K562 (cell line): ENCODE measurements at regions not wholly inside any gene's neighbourhood (a gene's known extent, or its start where the extent isn't known, plus 50 kb on each side); places are given as distances from the start of the nearest gene placed in this dataset.

Source experiments
- ATAC-seq: fragments of 200-7000 bp; cut with Tn5 transposase; 3 replicates; pipeline ENCODE4 v1.9.1; 2020; ENCODE audit warnings: moderate library complexity
- BruUV-seq: library from RNA; stranded (reverse); fragments of 400-500 nt; replicated peaks from 2 replicates; lab custom pipeline; 2021; lab: Mats Ljungman, UMichigan
- CTCF ChIA-PET: fragments of 300-600 bp; formaldehyde crosslinking; extraction: SDS; loops from one replicate; lab custom pipeline; 2021; ENCODE audit warnings: low intra/inter-chr PET ratio; lab: Yijun Ruan, JAX
- POLR2A ChIA-PET: fragments of 300-600, 350-650 bp; sonication (Branson Sonifier 250); formaldehyde crosslinking; extraction: SDS; loops from one replicate; lab custom pipeline; 2021; ENCODE audit warnings: antibody characterized with exemption, inconsistent platforms; lab: Yijun Ruan, JAX
- DNase-seq, 4 experiments: peaks; one replicate each; pipeline versions ENCODE4 v3.0.0 to v3.0.0-alpha.2; 2011 to 2018; ENCODE audit warnings: low spot score in 3 of 4, mixed read lengths in 3 of 4; ENCODE audit errors: extremely low read depth in 1 of 4
- FAIRE-seq: peaks from 2 replicates; lab custom pipeline; 2011; peaks lifted over from hg19 to GRCh38; lab: Jason Lieb, UNC
- H2AFZ ChIP-seq: 2 replicates; pipeline ENCODE4 v1.6.0; 2011; ENCODE audit warnings: low read depth, low read length, control low read depth, inconsistent platforms
- H3K27ac ChIP-seq: fragments of 200-600 bp; 3 replicates; pipeline ENCODE4 v1.8.0; 2011; ENCODE audit warnings: low read depth, mild to moderate bottlenecking, control low read depth, inconsistent platforms, low read length, moderate library complexity, mixed read lengths; ENCODE audit errors: extremely low read depth
- H3K27me3 ChIP-seq, 2 experiments: fragments of 300-600 bp in 1 of 2; 2 replicates in 1 of 2; 3 replicates in 1 of 2; pipeline versions ENCODE4 v1.6.0 to v1.8.0; 2011; ENCODE audit warnings: inconsistent platforms in 2 of 2, low read length in 2 of 2, mild to moderate bottlenecking in 1 of 2, mixed read lengths in 1 of 2, moderate library complexity in 1 of 2; ENCODE audit not compliant: control insufficient read depth in 2 of 2, insufficient read depth in 2 of 2
- H3K36me3 ChIP-seq: fragments of 300-600 bp; 3 replicates; pipeline ENCODE4 v1.8.0; 2011; ENCODE audit warnings: mild to moderate bottlenecking, low read length, inconsistent platforms; ENCODE audit not compliant: control insufficient read depth, insufficient read depth
- H3K4me1 ChIP-seq, 2 experiments: fragments of 200-600 bp in 1 of 2; replicated peaks in 1 of 2; 2 replicates in 1 of 2; 3 replicates in 1 of 2; pipeline versions ENCODE4 v1.5.1 to v1.8.0; 2011; ENCODE audit warnings: inconsistent platforms in 2 of 2, low read length in 2 of 2, mild to moderate bottlenecking in 1 of 2, mixed read lengths in 1 of 2, moderate library complexity in 1 of 2; ENCODE audit not compliant: control insufficient read depth in 2 of 2, insufficient read depth in 2 of 2
- H3K4me2 ChIP-seq: 2 replicates; pipeline ENCODE4 v1.6.1; 2011; ENCODE audit warnings: low read length, control low read depth, inconsistent platforms, mixed read lengths; ENCODE audit not compliant: insufficient read depth
- H3K4me3 ChIP-seq: fragments of 200-600 bp; sonication (generic), shearing (Covaris generic); 2 replicates; pipeline ENCODE4 v1.5.1; 2016; ENCODE audit warnings: control low read depth, inconsistent platforms
- H3K79me2 ChIP-seq: fragments of 200-600 bp; 3 replicates; pipeline ENCODE4 v1.8.0; 2011; ENCODE audit warnings: low read length, inconsistent platforms; ENCODE audit not compliant: control insufficient read depth, insufficient read depth
- H3K9ac ChIP-seq, 2 experiments: 2 replicates each; pipeline versions ENCODE4 v1.6.0 to v1.6.1; 2011; ENCODE audit warnings: low read depth in 2 of 2, low read length in 2 of 2, control low read depth in 1 of 2, inconsistent platforms in 1 of 2, mild to moderate bottlenecking in 1 of 2, mixed read lengths in 1 of 2; ENCODE audit not compliant: insufficient read depth in 1 of 2
- H3K9me1 ChIP-seq: one replicate; pipeline ENCODE4 v1.6.0; 2011; ENCODE audit warnings: inconsistent platforms, mild to moderate bottlenecking, low read length, moderate library complexity; ENCODE audit not compliant: control insufficient read depth, insufficient read depth
- H3K9me3 ChIP-seq: replicated peaks from 2 replicates; pipeline ENCODE4 v1.5.1; 2011; ENCODE audit warnings: low read depth, low read length, inconsistent platforms; ENCODE audit not compliant: control insufficient read depth, insufficient read depth
- H4K20me1 ChIP-seq: replicated peaks from 2 replicates; pipeline ENCODE4 v1.6.1; 2011; ENCODE audit warnings: low read length, inconsistent platforms, mixed read lengths; ENCODE audit not compliant: control insufficient read depth, insufficient read depth
- ARHGAP35 ChIP-seq: fragments of 450-650 bp; IDR thresholded peaks from 2 replicates; pipeline ENCODE4 v1.6.1; 2018; ENCODE audit not compliant: partially characterized antibody
- CBX5 ChIP-seq: IDR thresholded peaks from 2 replicates; pipeline ENCODE4 v1.6.1; 2014; ENCODE audit warnings: low read depth, borderline replicate concordance
- MAFG ChIP-seq: fragments of 450-650 bp; conservative IDR thresholded peaks from 2 replicates; pipeline ENCODE4 v1.6.1; 2016; ENCODE audit warnings: missing genetic modification characterization, missing compliant biosample characterization
- POLR2AphosphoS5 ChIP-seq: IDR thresholded peaks from 2 replicates; pipeline ENCODE4 v1.6.1; 2011; ENCODE audit warnings: mild to moderate bottlenecking, low read depth, low read length, moderate library complexity; ENCODE audit not compliant: control insufficient read depth, insufficient read depth
- RBM25 ChIP-seq: fragments of 200-400 bp; formaldehyde crosslinking; IDR thresholded peaks from 2 replicates; pipeline ENCODE4 v1.6.1; 2018; ENCODE audit warnings: low read length, low read depth, moderate library complexity; ENCODE audit not compliant: severe bottlenecking
- SP1 ChIP-seq: sonication (generic); formaldehyde crosslinking; IDR thresholded peaks from 2 replicates; pipeline ENCODE4 v1.8.1; 2022; ENCODE audit warnings: mild to moderate bottlenecking, missing genetic modification reagents
- TAF7 ChIP-seq: fragments of 450-650 bp; IDR thresholded peaks from 2 replicates; pipeline ENCODE4 v1.6.1; 2016; ENCODE audit warnings: missing genetic modification characterization, missing compliant biosample characterization
- TBP ChIP-seq: optimal IDR thresholded peaks from 2 replicates; pipeline ENCODE3; 2011; ENCODE audit warnings: low read depth, low read length, improper control_type of control experiment
- ZNF217 ChIP-seq: sonication (generic); formaldehyde crosslinking; IDR thresholded peaks from 2 replicates; pipeline ENCODE4 v1.8.0; 2022; ENCODE audit warnings: mild to moderate bottlenecking, missing genetic modification reagents
- ZNF384 ChIP-seq: IDR thresholded peaks from 2 replicates; pipeline ENCODE4 v1.6.1; 2012; ENCODE audit warnings: low read depth, low read length, improper control_type of control experiment
- WGBS: fragments of 100-300 bp; shearing (Covaris generic); methylation state at CpG from one replicate; pipeline ENCODE4 v1.1.6; 2016; ENCODE audit warnings: low coverage, mixed read lengths; ENCODE audit not compliant: insufficient coverage; ENCODE audit errors: missing lambda C conversion rate; 5-methylcytosine and 5-hydroxymethylcytosine counted together
- in situ Hi-C: fragments of 300-500 bp; cut with MboI; formaldehyde crosslinking; loops from 4 replicates; pipeline ENCODE4 v1.15.0; 2018; ENCODE audit warnings: inconsistent platforms, mixed read lengths
- intact Hi-C: fragments of 100-400 bp; cut with micrococcal nuclease; formaldehyde crosslinking; loops from 2 replicates; pipeline ENCODE4 v1.14.2; 2022

DNA sequence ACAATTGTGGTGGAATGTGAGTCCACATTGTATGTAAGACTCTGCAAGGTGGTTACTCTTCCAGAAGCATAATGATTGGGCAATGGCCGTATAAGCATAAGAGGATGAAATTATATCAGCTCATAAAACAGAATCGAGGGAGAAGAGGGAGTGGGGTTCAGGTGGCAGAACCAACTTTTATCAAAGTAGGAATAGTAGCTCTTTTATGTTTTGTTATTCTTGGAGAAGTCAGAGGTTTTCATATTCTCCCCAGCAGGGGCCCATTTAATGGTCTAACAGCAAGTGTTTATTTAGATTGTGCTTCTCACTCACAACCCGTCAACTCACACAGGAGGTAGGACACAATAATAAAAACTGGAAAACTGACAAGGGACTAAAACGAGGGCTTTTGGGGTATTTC is 291.3 kb upstream of the CD180 start (continued):
- TF ChIP-seq POLR2AphosphoS5, result no peak

DNA sequence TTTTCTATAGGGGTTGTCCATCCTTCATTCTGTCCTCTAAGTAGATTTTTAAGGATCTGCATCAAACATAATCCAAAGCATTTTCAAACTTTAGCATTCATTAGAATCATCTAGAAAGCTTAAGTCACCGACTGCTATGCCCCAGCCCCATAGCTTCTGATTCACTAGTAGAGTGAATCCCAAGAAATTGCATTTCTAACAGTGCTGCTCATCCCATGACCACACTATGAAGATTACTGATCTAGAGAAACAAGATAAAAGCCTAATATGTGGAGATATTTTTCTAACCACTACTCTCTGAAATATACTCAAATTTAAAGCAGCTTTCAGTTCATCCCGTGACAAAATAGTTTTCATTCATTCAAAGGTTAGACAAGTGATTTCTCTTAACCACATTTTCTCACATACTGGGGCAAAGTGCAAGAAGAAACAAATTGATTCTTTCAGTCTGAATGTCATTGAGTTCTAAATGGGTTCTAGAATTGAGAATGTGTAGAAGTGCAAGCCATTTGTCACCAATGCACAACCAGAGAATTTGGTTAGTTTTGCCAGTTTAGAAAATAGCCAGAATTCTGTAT is 286.9 kb upstream of the CD180 start:
- no peak for FAIRE-seq
- Histone ChIP-seq H3K4me3 (no peak overlapping the region), H3K9ac (no peak overlapping the region), H4K20me1 (no peaks in the 10 kb centered on the region), H3K79me2 (no peaks in the 10 kb centered on the region), H3K36me3 (no peaks in the 10 kb centered on the region), H3K27me3 (no peaks in the 10 kb centered on the region), H3K4me2 (no peak overlapping the region), H3K9me1 (no peaks in the 10 kb centered on the region), H3K4me1 (no peaks in the 10 kb centered on the region), H3K9me3 (no peaks in the 10 kb centered on the region), H3K27ac (no peak overlapping the region), H2AFZ (no peak overlapping the region)
- ChIA-PET POLR2A (no interaction called here), CTCF (no interaction called here)
- in situ Hi-C loops (no loop called here), intact Hi-C loops (no loop called here)
- DNase-seq, result no peak
- BruUV-seq, result no TSS peak
- TF ChIP-seq TAF7 (tag) (no peak), ARHGAP35 (no peak), ZNF384 (no peak), MAFG (tag) (no peak), RBM25 (no peak), CBX5 (no peak), SP1 (CRISPR knock-in tag) (no peak), TBP (no peak), ZNF217 (CRISPR knock-in tag) (no peak)
- WGBS, result 0% methylated on average over 2 of the region's 2 CpGs
- no peak for ATAC-seq
